Stimulated activated CD8-positive, alpha-beta memory T cell treated with anti-CD3 and anti-CD28 coated beads, Interleukin-7, amount 100 ng/mL, for 24 hours (primary cell): ENCODE measurements at regions not wholly inside any gene's neighbourhood (a gene's known extent, or its start where the extent isn't known, plus 50 kb on each side); places are given as distances from the start of the nearest gene placed in this dataset.
A peak's percentile ranks its signal among the peaks of the same experiment; 100 is the strongest.

Source experiments
- DNase-seq: peaks from one replicate; pipeline ENCODE4 v3.0.0-alpha.2; 2020; ENCODE audit warnings: low read depth

DNA sequence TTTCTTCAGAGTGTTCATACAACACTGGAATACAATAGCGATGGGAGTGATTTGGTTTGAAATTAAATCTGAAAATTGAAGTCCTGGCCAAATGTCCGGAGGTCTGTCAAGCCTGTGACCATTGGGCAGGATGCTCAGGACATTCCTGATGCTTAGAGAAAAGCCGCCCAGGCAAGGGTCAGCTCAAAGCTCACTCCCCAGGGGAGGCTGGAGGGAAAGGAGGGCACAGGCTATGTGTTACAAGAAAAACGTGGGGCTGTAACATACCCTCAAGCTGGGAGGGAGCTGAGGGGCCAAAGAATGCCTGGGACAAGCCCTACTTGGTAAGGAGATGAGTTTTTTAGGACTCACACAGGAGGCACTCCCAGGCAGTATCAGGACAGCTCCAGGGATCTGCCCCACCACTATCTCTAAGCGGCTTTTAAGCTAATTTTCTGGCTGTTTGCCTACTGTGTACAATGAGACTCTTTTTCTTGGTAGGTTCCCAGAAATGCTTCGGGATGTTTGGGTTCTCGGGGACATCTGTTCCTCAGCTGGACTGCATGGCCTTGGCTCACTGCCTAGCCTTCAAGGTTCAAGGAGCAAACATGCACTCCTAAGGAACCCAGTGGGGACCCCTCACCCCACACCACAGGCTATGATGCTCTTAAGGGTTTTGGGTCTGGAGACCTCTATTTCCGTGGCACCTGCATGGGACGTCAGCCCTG, 500.1 kb downstream of the BRD1 start:
- DNase-seq, result no peak

- no peak for DNase-seq
Observed at GRCh38 chr22:49326558-49326957, 501.1 kb downstream of the BRD1 start.

DNA sequence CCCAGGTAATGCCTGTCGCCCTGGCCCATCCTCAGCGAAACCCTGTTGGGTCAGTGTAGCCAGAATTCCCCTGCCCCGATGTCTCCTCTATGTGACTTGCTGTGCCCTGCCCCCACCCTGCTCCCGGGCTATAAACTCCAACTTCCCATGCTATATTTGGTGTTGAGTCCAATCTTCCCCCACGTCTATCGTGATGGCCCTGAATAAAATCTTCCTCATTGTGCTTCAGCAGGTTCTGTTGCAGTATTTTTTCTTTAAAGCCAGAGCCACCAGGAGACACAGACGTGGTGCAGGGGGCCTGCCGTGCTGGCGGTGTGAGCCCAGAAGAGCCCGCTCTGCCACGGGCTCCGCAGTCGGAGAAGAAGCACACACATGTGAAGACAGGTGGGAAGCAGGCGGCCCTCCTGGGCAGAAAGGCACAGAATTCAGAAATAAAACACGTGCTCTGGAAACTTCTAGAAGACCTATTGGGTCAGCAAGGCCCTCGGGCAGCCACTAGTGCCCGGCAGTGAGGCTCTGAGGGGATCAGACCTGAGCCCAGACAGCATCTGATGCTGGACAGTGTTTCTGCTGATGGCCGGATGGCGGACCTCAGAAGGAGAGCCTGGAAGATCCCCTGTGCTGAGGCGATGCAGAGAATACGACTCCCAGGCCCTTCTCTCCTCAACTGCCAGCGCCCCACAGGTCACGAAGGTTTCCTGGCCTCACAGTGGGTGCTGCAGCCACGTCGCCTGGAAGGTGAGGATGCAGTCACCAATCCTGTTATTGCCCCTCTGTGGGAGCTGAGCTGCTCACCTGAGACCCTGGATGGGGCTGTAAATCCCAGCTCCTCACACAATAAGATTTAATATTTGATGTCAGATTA, 501.9 kb downstream of the BRD1 start:
- no peak for DNase-seq

GRCh38 chr22:49324527-49325491, 502.9 kb downstream of the BRD1 start:
- no peak for DNase-seq

- no peak for DNase-seq
Observed at GRCh38 chr22:49323751-49324415, 503.8 kb downstream of the BRD1 start.

- DNase-seq, result no peak
Observed at GRCh38 chr22:49322861-49323622, 504.6 kb downstream of the BRD1 start.

DNA sequence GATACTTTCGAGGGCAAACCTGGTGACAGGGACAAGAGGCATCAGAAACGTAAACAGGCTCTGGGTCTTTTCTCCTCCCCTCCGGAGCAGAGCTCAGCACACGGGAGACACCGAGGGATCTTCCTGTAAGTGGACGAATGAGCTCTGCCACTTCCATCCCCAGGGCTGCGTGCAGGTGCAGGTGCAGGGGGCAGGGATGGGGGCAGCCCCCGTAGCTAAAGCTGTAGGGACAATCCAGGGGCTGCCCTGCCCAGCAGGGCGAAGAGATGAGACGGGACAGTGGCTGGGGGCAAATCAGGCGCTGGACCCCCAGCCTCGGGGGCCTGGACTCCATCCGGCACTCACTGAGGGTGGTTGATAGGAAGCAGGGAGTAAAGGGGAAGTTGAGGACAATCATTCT, 505.4 kb downstream of the BRD1 start:
- no peak for DNase-seq

DNA sequence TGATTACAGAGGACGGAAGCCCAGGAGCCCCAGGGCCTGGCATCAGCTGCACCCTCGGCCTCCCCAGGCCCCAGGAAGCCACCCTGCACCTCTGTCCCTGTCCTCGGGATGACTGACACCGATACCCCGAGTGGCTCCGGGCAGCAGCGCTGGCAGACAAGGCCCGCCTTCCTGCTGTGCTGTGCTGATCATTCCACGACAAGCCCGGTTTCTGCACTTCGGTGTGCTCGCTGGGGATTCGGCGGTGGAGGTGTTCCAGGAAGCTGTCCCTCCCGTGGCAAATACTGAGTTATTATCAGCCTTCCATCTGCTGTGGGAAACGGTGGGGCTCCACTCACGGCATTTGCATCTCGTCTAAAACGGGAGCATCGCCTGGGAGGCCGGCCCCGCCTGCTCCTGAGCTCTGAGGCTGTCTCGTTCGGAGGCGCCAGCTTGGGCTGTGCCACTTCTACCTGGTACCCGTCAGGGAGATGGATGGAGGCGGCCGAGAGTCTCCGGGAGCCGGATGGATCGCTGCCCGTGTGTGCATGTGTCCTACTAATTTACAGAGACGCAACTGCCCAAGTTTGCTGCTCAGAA, 506.1 kb downstream of the BRD1 start:
- no peak for DNase-seq

DNA sequence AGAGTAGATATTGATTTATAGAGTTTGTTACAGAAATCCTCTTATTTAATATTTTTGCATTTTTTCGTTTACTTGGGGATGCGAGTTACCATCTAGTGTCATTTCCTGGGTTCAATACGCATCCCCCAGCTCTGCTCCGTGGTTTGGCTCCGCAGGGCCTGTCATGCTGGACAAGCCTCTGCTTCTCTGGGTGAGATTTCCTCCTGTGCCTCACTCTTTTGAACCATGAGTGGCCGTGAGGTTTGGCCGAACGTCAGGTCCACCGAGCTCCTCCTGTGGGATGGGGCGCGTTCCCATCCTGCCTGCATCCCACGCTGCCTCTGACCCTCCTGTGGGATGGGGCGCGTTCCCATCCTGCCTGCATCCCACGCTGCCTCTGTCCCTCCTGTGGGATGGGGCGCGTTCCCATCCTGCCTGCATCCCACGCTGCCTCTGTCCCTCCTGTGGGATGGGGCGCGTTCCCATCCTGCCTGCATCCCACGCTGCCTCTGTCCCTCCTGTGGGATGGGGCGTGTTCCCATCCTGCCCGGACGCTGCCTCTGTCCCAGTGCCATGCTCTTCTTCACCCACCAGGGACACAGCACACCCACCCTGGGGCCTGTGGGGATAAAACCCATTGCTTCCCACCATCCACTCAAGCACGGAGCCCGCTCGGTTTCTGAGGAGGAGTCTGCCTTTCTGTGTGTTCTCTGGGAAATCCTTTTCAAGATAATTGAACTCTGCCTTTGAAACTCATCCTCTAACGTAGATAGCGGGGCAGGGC, 506.8 kb downstream of the BRD1 start:
- no peak for DNase-seq

DNA sequence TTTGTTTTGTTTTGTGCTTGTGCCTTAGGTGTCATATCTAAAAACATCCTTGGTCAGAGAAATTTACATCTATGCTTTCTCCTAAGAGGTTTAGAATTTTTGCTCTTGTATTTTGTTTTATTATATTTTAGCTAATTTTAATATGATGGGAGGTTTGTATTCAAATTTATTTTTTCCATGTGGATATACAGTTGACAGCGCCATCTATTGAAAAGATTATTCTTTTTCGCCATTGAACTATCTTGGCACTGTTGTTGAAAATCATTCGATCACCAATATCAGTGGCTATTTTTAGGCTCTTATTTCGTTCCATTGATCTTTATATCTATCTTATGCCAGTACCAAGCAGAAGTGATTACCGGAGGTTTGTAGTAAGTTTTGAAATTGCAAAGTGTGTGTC, 510.3 kb downstream of the BRD1 start:
- no peak for DNase-seq

DNA sequence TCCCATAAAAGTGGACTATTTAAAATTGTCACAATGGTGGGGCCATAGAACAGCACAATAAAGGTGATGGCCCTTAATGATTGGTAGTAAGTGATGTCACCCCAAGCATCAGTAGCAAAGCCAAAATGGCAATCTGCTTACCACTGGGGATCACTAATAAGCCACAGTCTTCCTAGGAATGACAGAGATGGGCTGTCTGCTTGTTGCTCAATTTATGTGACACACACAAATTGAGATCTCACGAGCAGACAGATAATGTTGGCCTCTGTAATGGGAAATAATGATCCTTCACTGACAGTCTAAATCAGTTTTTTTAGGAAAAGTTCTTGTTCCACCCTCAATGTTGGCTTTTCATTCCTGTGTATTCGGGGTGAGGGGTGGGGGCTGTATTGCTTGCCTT, 515.1 kb downstream of the BRD1 start:
- no peak for DNase-seq

DNA sequence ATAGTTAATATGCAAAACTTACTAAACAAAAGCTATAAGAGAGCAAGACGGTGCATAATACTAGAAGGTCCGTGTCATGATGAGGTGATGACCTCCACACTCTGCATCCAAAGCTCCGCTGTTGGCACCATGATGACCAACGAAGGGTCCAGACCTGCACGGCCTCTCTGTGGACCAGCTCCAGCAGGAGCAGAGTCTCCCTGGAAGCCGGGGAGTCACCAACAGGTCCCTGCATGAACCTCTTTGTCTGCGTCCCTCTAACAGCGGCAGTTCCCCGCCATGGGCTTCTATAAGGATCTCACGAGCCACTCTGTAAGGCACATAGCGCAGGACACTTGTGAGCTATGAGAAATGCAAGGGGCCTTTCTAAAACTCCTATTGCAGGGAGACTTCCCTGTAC, 517.3 kb downstream of the BRD1 start:
- no peak for DNase-seq

- no peak for DNase-seq
Observed at GRCh38 chr22:49308300-49308699, 519.4 kb downstream of the BRD1 start.

DNA sequence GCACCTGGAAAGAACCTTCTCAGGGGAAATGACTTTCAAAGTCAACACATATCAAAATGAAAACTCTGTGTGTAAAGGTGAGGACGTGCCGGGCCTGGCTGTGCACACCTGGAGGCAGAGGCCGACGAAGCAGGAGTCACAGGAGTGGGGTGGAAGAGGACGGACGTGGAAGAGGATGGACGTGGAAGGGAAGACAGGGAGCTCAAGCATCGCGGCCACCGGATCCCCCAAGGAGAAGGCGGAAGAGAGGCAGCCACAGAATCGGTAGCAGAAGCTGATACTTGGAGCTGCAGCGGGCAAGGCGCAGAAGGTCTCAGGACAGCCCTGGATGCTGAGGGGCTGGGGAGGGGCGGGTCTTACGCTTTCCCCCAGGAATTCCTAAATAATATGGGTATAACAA, 519.8 kb downstream of the BRD1 start:
- no peak for DNase-seq

- DNase-seq, result no peak
Observed at GRCh38 chr22:49307481-49307830, 520.2 kb downstream of the BRD1 start.

GRCh38 chr22:49306632-49307480, 520.8 kb downstream of the BRD1 start:
- no peak for DNase-seq

- no peak for DNase-seq
Observed at GRCh38 chr22:49305966-49306631, 521.6 kb downstream of the BRD1 start.

- peak; percentile 41 for DNase-seq
Observed at GRCh38 chr22:49305214-49305965, 522.3 kb downstream of the BRD1 start.
